PC-9 (cell line): ENCODE measurements at regions not wholly inside any gene's neighbourhood (a gene's known extent, or its start where the extent isn't known, plus 50 kb on each side); places are given as distances from the start of the nearest gene placed in this dataset.

Experiments used
- CTCF ChIP-seq: fragments of 200-600 bp; sonication (generic); conservative IDR thresholded peaks from 2 replicates; pipeline ENCODE4 v1.6.1; 2017; ENCODE audit warnings: mixed run types, antibody characterized with exemption, mild to moderate bottlenecking, moderate library complexity
- EZH2 ChIP-seq: fragments of 200-600 bp; sonication (generic); IDR thresholded peaks from 2 replicates; pipeline ENCODE4 v1.8.0; 2017; ENCODE audit warnings: antibody characterized with exemption, low read depth

GRCh38 chr4:65167719-65168118 is 502.6 kb downstream of the EPHA5 start:
- TF ChIP-seq CTCF: no peak
- no peak for TF ChIP-seq EZH2
